ENCODE measurements at regions not wholly inside any gene's neighbourhood (a gene's known extent, or its start where the extent isn't known, plus 50 kb on each side); places are given as distances from the start of the nearest gene placed in this dataset.

- Histone ChIP-seq H3K4me2 (no peak overlapping the region), H2AFZ (no peak overlapping the region), H3K79me2 (replicated peaks; ENCODE audit: insufficient read depth) (no peaks in the 10 kb centered on the region), H4K20me1 (replicated peaks; ENCODE audit: insufficient read depth) (no peaks in the 10 kb centered on the region), H3K4me3 (no peak overlapping the region), H3F3A (replicated peaks; ENCODE audit: low read depth) (no peaks in the 10 kb centered on the region), H3K4me1 (ENCODE audit: insufficient read depth) (no peaks in the 10 kb centered on the region; the same call in 1 of the 2 replicates), H3K36me3 (ENCODE audit: insufficient read depth) (no peaks in the 10 kb centered on the region), H3K27ac (ENCODE audit: low read depth) (no peak overlapping the region), H3K9me2 (ENCODE audit: insufficient read depth) (no peaks in the 10 kb centered on the region; the same call in 1 of the 2 replicates), H3K27me3 (ENCODE audit: insufficient read depth) (no peaks in the 10 kb centered on the region)
- peaks cover 3% of the 10 kb centered on the region; the same call in 2 of the 3 replicates for H3K4me1 Mint-ChIP-seq
- no peaks in the 10 kb centered on the region for H3K9me3 Mint-ChIP-seq
- no peaks in the 10 kb centered on the region for H3K36me3 Mint-ChIP-seq (ENCODE audit: low read depth)
- no peak for DNase-seq (ENCODE audit: low spot score)
- H3K4me3 Mint-ChIP-seq: no peak overlapping the region
- no peak overlapping the region for H3K27ac Mint-ChIP-seq
- no peaks in the 10 kb centered on the region for H3K27me3 Mint-ChIP-seq (ENCODE audit: insufficient read depth, low read depth, poor library complexity)
- TF ChIP-seq JUNB (IDR thresholded peaks at IDR 0.05; ENCODE audit: unreplicated experiment): no peak
- TF ChIP-seq CREB1 (CRISPR knock-in tag; IDR thresholded peaks at IDR 0.05; ENCODE audit: low read depth): no peak
- TF ChIP-seq EZH2 (IDR thresholded peaks at IDR 0.05; ENCODE audit: low read depth, unreplicated experiment): no peak
- TF ChIP-seq STAT1 (IDR thresholded peaks at IDR 0.05; ENCODE audit: unreplicated experiment): no peak
- no peak for TF ChIP-seq ZNF462 (CRISPR knock-in tag; IDR thresholded peaks at IDR 0.05)
- TF ChIP-seq ZNF331 (CRISPR knock-in tag; IDR thresholded peaks at IDR 0.05; ENCODE audit: low read depth): no peak
- no peak for TF ChIP-seq POLR2AphosphoS5 (IDR thresholded peaks at IDR 0.05; ENCODE audit: low read depth)
- TF ChIP-seq NANOG (IDR thresholded peaks at IDR 0.05; ENCODE audit: borderline replicate concordance): no peak
- TF ChIP-seq REST (IDR thresholded peaks at IDR 0.05; ENCODE audit: unreplicated experiment): no peak
- no peak for TF ChIP-seq ZNF114 (CRISPR knock-in tag; IDR thresholded peaks at IDR 0.05)
- TF ChIP-seq, protein P1, sequence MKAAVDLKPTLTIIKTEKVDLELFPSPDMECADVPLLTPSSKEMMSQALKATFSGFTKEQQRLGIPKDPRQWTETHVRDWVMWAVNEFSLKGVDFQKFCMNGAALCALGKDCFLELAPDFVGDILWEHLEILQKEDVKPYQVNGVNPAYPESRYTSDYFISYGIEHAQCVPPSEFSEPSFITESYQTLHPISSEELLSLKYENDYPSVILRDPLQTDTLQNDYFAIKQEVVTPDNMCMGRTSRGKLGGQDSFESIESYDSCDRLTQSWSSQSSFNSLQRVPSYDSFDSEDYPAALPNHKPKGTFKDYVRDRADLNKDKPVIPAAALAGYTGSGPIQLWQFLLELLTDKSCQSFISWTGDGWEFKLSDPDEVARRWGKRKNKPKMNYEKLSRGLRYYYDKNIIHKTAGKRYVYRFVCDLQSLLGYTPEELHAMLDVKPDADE (IDR thresholded peaks at IDR 0.05): no peak
- TF ChIP-seq EZH2phosphoT487 (IDR thresholded peaks at IDR 0.05; ENCODE audit: unreplicated experiment): no peak
- ATAC-seq: no peak
Observed at GRCh38 chr3:59321881-59322540, 272.2 kb upstream of the CFAP20DC start.
